NCI-H146 treated with DMSO at 0.1 percent for 48 hours (cell line): ENCODE measurements at regions not wholly inside any gene's neighbourhood (a gene's known extent, or its start where the extent isn't known, plus 50 kb on each side); places are given as distances from the start of the nearest gene placed in this dataset.

Source experiments
- DNase-seq: peaks from one replicate; lab custom pipeline; 2025; ENCODE audit not compliant: unreplicated experiment; lab: John Stamatoyannopoulos, UW

GRCh38 chr16:82360024-82360783 is 190.2 kb upstream of the MPHOSPH6 start:
- DNase-seq = no peak

- no peak for DNase-seq
These were observed 188.7 kb upstream of the MPHOSPH6 start for GRCh38 chr16:82358606-82359221.

- DNase-seq = no peak
These were observed 188.1 kb upstream of the MPHOSPH6 start for GRCh38 chr16:82358161-82358560.

GRCh38 chr16:82357237-82357636 is 187.2 kb upstream of the MPHOSPH6 start:
- DNase-seq = no peak

- no peak for DNase-seq
These were observed 180.5 kb upstream of the MPHOSPH6 start for GRCh38 chr16:82350560-82350959.

- DNase-seq = no peak
These were observed 175.3 kb upstream of the MPHOSPH6 start for GRCh38 chr16:82345318-82345717.

GRCh38 chr16:82344157-82344556 is 174.1 kb upstream of the MPHOSPH6 start:
- no peak for DNase-seq

- no peak for DNase-seq
These were observed 171.2 kb upstream of the MPHOSPH6 start for GRCh38 chr16:82341146-82341669.

- DNase-seq = no peak
These were observed 170.5 kb upstream of the MPHOSPH6 start for GRCh38 chr16:82340531-82340930.

- no peak for DNase-seq
These were observed 167.3 kb upstream of the MPHOSPH6 start for GRCh38 chr16:82337355-82337754.

GRCh38 chr16:82331974-82332750 is 162.1 kb upstream of the MPHOSPH6 start:
- no peak for DNase-seq

GRCh38 chr16:82331397-82331796 is 161.4 kb upstream of the MPHOSPH6 start:
- DNase-seq = no peak

GRCh38 chr16:82329504-82330192 is 159.6 kb upstream of the MPHOSPH6 start:
- DNase-seq = peak; percentile 58

- DNase-seq = no peak
These were observed 159.0 kb upstream of the MPHOSPH6 start for GRCh38 chr16:82328881-82329469.

GRCh38 chr16:82323171-82323570 is 153.1 kb upstream of the MPHOSPH6 start:
- DNase-seq = no peak

GRCh38 chr16:82322177-82322576 is 152.2 kb upstream of the MPHOSPH6 start:
- DNase-seq = no peak

GRCh38 chr16:82319038-82319437 is 149.0 kb upstream of the MPHOSPH6 start:
- no peak for DNase-seq

GRCh38 chr16:82317411-82318167 is 147.6 kb upstream of the MPHOSPH6 start:
- DNase-seq = no peak

GRCh38 chr16:82313754-82314153 is 143.7 kb upstream of the MPHOSPH6 start:
- DNase-seq = no peak

- no peak for DNase-seq
These were observed 141.5 kb upstream of the MPHOSPH6 start for GRCh38 chr16:82311528-82311927.
